Omental fat pad (tissue), 3 donors: ENCODE measurements at regions not wholly inside any gene's neighbourhood (a gene's known extent, or its start where the extent isn't known, plus 50 kb on each side); places are given as distances from the start of the nearest gene placed in this dataset.

ENCODE experiments used
- ATAC-seq: fragments of 150-250 bp; one replicate; pipeline ENCODE4 v1.9.1; 2016; ENCODE audit warnings: mild to moderate bottlenecking, moderate library complexity; ENCODE audit not compliant: low FRiP score
- DNase-seq: peaks from one replicate; pipeline ENCODE4 v3.0.0-alpha.2; 2019; ENCODE audit warnings: low spot score
- CTCF ChIP-seq, 3 donors: fragments of 450-650 bp; IDR thresholded peaks; one replicate each; pipeline ENCODE4 v1.5.1; 2016 to 2017; ENCODE audit warnings: antibody characterized with exemption in 3 of 3, mild to moderate bottlenecking in 3 of 3, moderate library complexity in 2 of 3

- ATAC-seq (no peak), DNase-seq (no peak)
- no peak for TF ChIP-seq CTCF (IDR thresholded peaks at IDR 0.05)
These were observed 102.0 kb upstream of the GADL1 start for GRCh38 chr3:30996467-30996866.

- no peak for TF ChIP-seq CTCF (IDR thresholded peaks at IDR 0.05)
- DNase-seq (no peak), ATAC-seq (no peak)
These were observed 108.3 kb upstream of the GADL1 start for GRCh38 chr3:31002730-31003129.

GRCh38 chr3:31004025-31004678 lies 109.7 kb upstream of the GADL1 start:
- ATAC-seq: no peak

GRCh38 chr3:31008994-31009393 lies 114.5 kb upstream of the GADL1 start:
- ATAC-seq: no peak
- no peak for TF ChIP-seq CTCF (IDR thresholded peaks at IDR 0.05)
- no peak for DNase-seq

More at GRCh38 chr3:31004025-31004678, 109.7 kb upstream of the GADL1 start:
- no peak for TF ChIP-seq CTCF (IDR thresholded peaks at IDR 0.05)
- DNase-seq: no peak

- TF ChIP-seq CTCF (IDR thresholded peaks at IDR 0.05): no peak
- ATAC-seq (no peak), DNase-seq (no peak)
These were observed 115.4 kb upstream of the GADL1 start for GRCh38 chr3:31009881-31010280.

GRCh38 chr3:31010491-31010890 lies 116.0 kb upstream of the GADL1 start:
- DNase-seq (no peak), ATAC-seq (no peak)
- TF ChIP-seq CTCF (IDR thresholded peaks at IDR 0.05): no peak

GRCh38 chr3:31011380-31011779 lies 116.9 kb upstream of the GADL1 start:
- DNase-seq: no peak
- no peak for ATAC-seq
- TF ChIP-seq CTCF (IDR thresholded peaks at IDR 0.05): no peak
